GM10847 (cell line): ENCODE measurements at regions not wholly inside any gene's neighbourhood (a gene's known extent, or its start where the extent isn't known, plus 50 kb on each side); places are given as distances from the start of the nearest gene placed in this dataset.

ENCODE experiments used
- POLR2A ChIP-seq: IDR thresholded peaks from 2 replicates; pipeline ENCODE4 v1.6.1; 2011; ENCODE audit not compliant: insufficient read length; ENCODE audit errors: extremely low read depth

GRCh38 chr2:121092095-121092494 lies 192.9 kb downstream of the TFCP2L1 start:
- TF ChIP-seq POLR2A: no peak

- TF ChIP-seq POLR2A: no peak
These were observed 191.3 kb downstream of the TFCP2L1 start for GRCh38 chr2:121093692-121094091.

- no peak for TF ChIP-seq POLR2A
These were observed 190.9 kb downstream of the TFCP2L1 start for GRCh38 chr2:121094101-121094500.

GRCh38 chr2:121094845-121095244 lies 190.2 kb downstream of the TFCP2L1 start:
- TF ChIP-seq POLR2A: no peak

- TF ChIP-seq POLR2A: no peak
These were observed 189.5 kb downstream of the TFCP2L1 start for GRCh38 chr2:121095257-121096080.

GRCh38 chr2:121096611-121097010 lies 188.4 kb downstream of the TFCP2L1 start:
- no peak for TF ChIP-seq POLR2A

GRCh38 chr2:121098556-121098955 lies 186.4 kb downstream of the TFCP2L1 start:
- no peak for TF ChIP-seq POLR2A

GRCh38 chr2:121099329-121100290 lies 185.4 kb downstream of the TFCP2L1 start:
- no peak for TF ChIP-seq POLR2A

- no peak for TF ChIP-seq POLR2A
These were observed 183.8 kb downstream of the TFCP2L1 start for GRCh38 chr2:121101093-121101715.

GRCh38 chr2:121102941-121103340 lies 182.1 kb downstream of the TFCP2L1 start:
- no peak for TF ChIP-seq POLR2A

- TF ChIP-seq POLR2A: no peak
These were observed 181.0 kb downstream of the TFCP2L1 start for GRCh38 chr2:121103960-121104359.

- TF ChIP-seq POLR2A: no peak
These were observed 180.3 kb downstream of the TFCP2L1 start for GRCh38 chr2:121104721-121105141.

GRCh38 chr2:121110924-121111323 lies 174.1 kb downstream of the TFCP2L1 start:
- TF ChIP-seq POLR2A: no peak

- no peak for TF ChIP-seq POLR2A
These were observed 166.1 kb downstream of the TFCP2L1 start for GRCh38 chr2:121118951-121119350.

- no peak for TF ChIP-seq POLR2A
These were observed 164.6 kb downstream of the TFCP2L1 start for GRCh38 chr2:121120411-121120810.
